ENCODE measurements at regions not wholly inside any gene's neighbourhood (a gene's known extent, or its start where the extent isn't known, plus 50 kb on each side); places are given as distances from the start of the nearest gene placed in this dataset.

DNA sequence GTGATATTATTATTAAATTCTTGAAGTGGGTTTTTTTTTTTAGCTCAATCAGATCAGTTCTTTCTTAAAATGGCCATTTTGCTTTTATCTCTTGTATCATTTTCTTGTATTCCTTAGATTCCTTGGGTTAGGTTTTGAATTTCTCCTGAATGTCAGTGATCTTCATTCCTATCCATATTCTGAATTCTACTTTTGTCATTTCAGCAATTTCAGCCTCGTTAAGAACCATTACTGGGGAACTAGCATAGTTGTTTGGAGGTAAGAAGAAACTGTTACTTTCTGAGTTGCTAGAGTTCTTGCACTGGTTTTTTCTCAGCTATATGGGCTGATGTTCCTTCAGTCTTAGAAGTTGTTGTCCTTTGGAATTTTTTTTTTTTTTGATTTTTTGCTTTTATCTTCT, 293.1 kb downstream of the MAP2K4 start:
- H3K4me3 ChIP-seq (ENCODE audit: low read length), result no peak overlapping the region
- DNase-seq (ENCODE audit: low read depth), result no peak
- TF ChIP-seq, protein P1, sequence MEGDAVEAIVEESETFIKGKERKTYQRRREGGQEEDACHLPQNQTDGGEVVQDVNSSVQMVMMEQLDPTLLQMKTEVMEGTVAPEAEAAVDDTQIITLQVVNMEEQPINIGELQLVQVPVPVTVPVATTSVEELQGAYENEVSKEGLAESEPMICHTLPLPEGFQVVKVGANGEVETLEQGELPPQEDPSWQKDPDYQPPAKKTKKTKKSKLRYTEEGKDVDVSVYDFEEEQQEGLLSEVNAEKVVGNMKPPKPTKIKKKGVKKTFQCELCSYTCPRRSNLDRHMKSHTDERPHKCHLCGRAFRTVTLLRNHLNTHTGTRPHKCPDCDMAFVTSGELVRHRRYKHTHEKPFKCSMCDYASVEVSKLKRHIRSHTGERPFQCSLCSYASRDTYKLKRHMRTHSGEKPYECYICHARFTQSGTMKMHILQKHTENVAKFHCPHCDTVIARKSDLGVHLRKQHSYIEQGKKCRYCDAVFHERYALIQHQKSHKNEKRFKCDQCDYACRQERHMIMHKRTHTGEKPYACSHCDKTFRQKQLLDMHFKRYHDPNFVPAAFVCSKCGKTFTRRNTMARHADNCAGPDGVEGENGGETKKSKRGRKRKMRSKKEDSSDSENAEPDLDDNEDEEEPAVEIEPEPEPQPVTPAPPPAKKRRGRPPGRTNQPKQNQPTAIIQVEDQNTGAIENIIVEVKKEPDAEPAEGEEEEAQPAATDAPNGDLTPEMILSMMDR (conservative IDR thresholded peaks at IDR 0.05; ENCODE audit: low read length), result no peak

DNA sequence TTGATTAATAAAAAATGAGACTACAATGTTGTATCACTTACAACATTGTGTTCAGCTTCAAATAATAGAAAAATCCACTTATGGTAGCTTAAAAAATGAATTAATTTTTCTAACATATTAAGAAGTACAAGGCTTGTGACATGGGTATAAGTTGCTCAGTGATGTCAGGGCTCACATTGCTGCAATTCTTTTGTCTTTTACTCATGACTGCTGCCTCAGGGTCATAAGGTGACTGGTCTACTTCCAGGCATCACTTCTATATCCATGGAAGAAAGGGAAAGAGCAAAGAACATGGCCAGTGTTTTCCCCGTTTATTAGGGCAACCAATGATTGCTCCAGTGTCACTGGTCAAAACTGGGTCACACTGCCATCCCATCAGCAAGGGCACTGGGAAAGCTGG, 295.3 kb downstream of the MAP2K4 start:
- DNase-seq (ENCODE audit: low read depth), result peak; percentile 1
- TF ChIP-seq, protein P1 (conservative IDR thresholded peaks at IDR 0.05; ENCODE audit: low read length), result no peak

DNA sequence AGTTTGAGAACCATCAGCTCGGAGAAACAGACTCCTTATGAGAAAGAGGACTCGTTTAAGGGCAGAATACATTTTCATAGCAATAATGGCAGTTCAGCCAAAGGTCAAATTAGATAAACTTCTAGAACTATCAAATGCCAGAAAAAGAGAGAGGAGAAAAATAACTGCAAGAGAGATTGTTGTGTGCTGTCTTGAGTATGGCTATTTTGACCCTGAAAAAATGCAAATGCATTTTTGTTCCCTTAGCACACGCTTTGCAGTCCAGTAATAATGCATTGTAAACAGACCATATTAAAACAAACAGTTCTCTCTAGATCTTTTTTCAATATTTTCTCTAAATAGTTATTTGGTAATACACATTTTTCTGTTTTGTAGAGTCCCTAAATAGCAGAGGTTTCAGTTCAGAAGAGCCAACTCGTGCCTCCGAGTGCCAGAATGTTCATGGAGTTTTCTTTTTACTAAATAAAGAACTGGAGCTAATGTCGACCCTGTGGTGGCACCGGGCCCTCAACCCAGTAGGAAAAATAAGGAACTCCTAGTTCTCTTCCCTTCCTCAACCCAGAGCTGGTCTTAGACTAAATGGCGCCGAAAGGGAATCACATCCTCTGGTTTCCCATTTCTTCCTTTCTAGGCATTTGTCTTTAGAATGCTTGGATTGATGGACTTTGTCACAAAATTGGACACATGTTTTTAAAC, 298.0 kb downstream of the MAP2K4 start:
- no peak for DNase-seq (ENCODE audit: low read depth)
- TF ChIP-seq, protein P1 (conservative IDR thresholded peaks at IDR 0.05; ENCODE audit: low read length), result no peak
- H3K4me3 ChIP-seq (ENCODE audit: low read length), result no peak overlapping the region

More for the DNA sequence above, 295.3 kb downstream of the MAP2K4 start:
- H3K4me3 ChIP-seq (ENCODE audit: low read length), result no peak overlapping the region

DNA sequence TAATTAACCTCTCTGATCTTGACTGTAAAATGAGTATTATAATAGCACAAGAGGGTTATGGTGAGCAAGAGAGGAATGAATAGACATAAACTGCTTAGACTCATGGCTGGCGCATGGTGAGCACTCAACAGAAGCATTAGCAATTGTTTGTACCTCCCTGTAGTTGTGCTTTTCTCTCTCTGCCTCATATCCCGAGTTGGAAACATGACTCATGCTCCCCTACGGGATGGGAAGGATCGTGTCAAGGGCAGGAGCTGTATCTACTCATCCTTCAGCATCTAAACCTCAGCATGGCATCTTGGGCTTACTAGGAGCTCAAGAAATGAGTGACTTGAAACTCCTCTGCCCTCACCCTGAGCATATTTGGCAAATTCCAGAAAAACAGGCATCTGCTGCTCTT, 299.6 kb downstream of the MAP2K4 start:
- peak; percentile 21 for DNase-seq (ENCODE audit: low read depth)
- H3K4me3 ChIP-seq (ENCODE audit: low read length), result no peak overlapping the region
- TF ChIP-seq, protein P1 (conservative IDR thresholded peaks at IDR 0.05; ENCODE audit: low read length), result no peak

DNA sequence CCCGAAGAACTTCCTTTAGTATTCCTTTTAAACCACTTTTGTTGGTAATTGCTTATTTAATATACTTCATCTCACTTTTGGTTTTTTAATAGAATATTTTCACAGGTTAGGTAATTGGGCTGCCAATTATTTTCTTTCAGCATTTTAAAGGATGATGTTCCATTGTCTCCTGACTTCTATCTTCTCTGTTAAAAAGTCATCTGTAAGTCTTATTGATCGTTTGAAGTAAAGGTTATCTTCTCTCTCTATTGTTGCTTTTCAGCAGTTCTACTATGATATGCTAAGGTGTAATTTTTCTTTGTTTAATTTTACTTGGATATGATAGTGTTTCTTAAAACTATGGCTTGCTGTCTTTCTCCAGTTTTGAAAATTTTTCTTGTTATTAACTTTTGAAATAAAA, 307.5 kb downstream of the MAP2K4 start:
- TF ChIP-seq, protein P1 (conservative IDR thresholded peaks at IDR 0.05; ENCODE audit: low read length), result no peak
- H3K4me3 ChIP-seq (ENCODE audit: low read length), result no peak overlapping the region
- no peak for DNase-seq (ENCODE audit: low read depth)

DNA sequence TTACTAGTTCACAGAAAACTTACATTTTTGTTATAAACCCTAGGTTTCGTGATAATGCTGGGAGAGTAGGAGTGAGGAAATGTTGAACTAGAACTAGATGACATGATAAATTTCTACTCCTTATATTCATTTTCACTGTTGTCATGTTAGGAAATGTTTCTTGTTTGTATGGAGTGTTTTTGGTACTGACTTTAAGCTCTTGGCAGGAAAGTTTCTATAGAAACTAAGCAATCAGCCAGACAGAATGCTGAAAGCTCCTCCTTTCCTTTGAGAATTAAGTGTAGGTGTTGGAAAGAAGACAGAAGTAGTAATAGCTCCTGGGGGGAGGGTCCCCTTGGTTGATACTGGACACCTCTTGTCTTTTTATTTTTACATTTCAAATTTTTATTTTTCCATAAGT, 309.8 kb downstream of the MAP2K4 start:
- TF ChIP-seq, protein P1 (conservative IDR thresholded peaks at IDR 0.05; ENCODE audit: low read length), result no peak
- H3K4me3 ChIP-seq (ENCODE audit: low read length), result no peak overlapping the region
- DNase-seq (ENCODE audit: low read depth), result no peak

DNA sequence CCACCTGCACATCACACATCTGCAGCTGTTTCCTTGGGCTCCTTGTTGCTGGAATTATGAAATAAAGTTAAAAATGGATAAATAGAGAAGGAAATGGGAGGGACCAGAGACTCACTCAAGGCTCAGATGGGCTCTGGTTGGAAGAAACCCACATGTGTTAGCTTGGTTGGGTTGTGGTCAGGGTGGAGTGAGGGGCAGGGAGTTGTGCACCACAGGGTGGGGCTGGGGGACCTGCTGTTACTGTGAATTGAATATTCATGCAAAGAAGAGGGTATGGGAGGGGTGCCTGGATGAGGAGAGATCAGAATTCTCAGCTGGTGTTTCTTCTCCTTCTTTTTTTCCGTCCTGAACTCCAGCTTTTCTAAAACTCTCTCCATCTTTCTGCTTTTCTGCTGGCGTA, 320.7 kb downstream of the MAP2K4 start:
- TF ChIP-seq, protein P1 (conservative IDR thresholded peaks at IDR 0.05; ENCODE audit: low read length), result no peak
- H3K4me3 ChIP-seq (ENCODE audit: low read length), result no peak overlapping the region
- DNase-seq (ENCODE audit: low read depth), result no peak

All from AG10803 (cell line).